Left lobe of liver (tissue), 2 donors: ENCODE measurements at regions not wholly inside any gene's neighbourhood (a gene's known extent, or its start where the extent isn't known, plus 50 kb on each side); places are given as distances from the start of the nearest gene placed in this dataset.
"Not testable (repeated sequence)": the region's sequence is repeated elsewhere in the genome, so short reads cannot be mapped to it uniquely, and the experiment has no call there.

Experiments used
- ATAC-seq: fragments of 200-7000 bp; cut with Tn5 transposase; one replicate; pipeline ENCODE4 v1.9.1; 2020; ENCODE audit warnings: mild to moderate bottlenecking, moderate library complexity
- DNase-seq: peaks from one replicate; pipeline ENCODE4 v3.0.0-alpha.2; 2020; ENCODE audit warnings: low spot score
- donor health status: DM: no; HTN: no; CAD: no; lungs with moderate emphysema.
- donor health status: DM: no; HTN: yes; CAD: no.

- no peak for ATAC-seq
- no peak for DNase-seq
Measured at GRCh38 chrX:63581906-63582305, 203.1 kb downstream of the ARHGEF9 start.

- DNase-seq (no peak), ATAC-seq (no peak)
Measured at GRCh38 chrX:63581398-63581797, 203.6 kb downstream of the ARHGEF9 start.

- ATAC-seq (no peak), DNase-seq (no peak)
Measured at GRCh38 chrX:63576533-63576932, 208.5 kb downstream of the ARHGEF9 start.

- ATAC-seq, DNase-seq: not testable (repeated sequence)
Measured at GRCh38 chrX:63575700-63576099, 209.3 kb downstream of the ARHGEF9 start.

GRCh38 chrX:63566856-63567255 lies 215.7 kb upstream of the SPIN4 start:
- no peak for ATAC-seq
- DNase-seq, result no peak

- DNase-seq (no peak), ATAC-seq (peak; percentile 54)
Measured at GRCh38 chrX:63561425-63561824, 210.3 kb upstream of the SPIN4 start.

GRCh38 chrX:63560601-63561218 lies 209.6 kb upstream of the SPIN4 start:
- ATAC-seq (peak; percentile 98), DNase-seq (peak; percentile 71)

GRCh38 chrX:63551856-63552255 lies 200.7 kb upstream of the SPIN4 start:
- no peak for DNase-seq
- ATAC-seq, result no peak

- ATAC-seq (no peak), DNase-seq (no peak)
Measured at GRCh38 chrX:63530654-63531053, 179.5 kb upstream of the SPIN4 start.

GRCh38 chrX:63529961-63530360 lies 178.8 kb upstream of the SPIN4 start:
- ATAC-seq (no peak), DNase-seq (no peak)

- DNase-seq (no peak), ATAC-seq (no peak)
Measured at GRCh38 chrX:63526863-63527262, 175.7 kb upstream of the SPIN4 start.

- DNase-seq (no peak), ATAC-seq (no peak)
Measured at GRCh38 chrX:63525491-63525890, 174.4 kb upstream of the SPIN4 start.

- ATAC-seq, DNase-seq: not testable (repeated sequence)
Measured at GRCh38 chrX:63519368-63519767, 168.2 kb upstream of the SPIN4 start.

- DNase-seq (no peak), ATAC-seq (peak; percentile 43)
Measured at GRCh38 chrX:63514569-63515080, 163.5 kb upstream of the SPIN4 start.

- ATAC-seq (peak; percentile 59), DNase-seq (no peak)
Measured at GRCh38 chrX:63513825-63514568, 162.9 kb upstream of the SPIN4 start.

GRCh38 chrX:63511361-63511760 lies 160.2 kb upstream of the SPIN4 start:
- DNase-seq (no peak), ATAC-seq (no peak)

- no peak for ATAC-seq
- no peak for DNase-seq
Measured at GRCh38 chrX:63508668-63509067, 157.5 kb upstream of the SPIN4 start.

- ATAC-seq (peak; percentile 51), DNase-seq (no peak)
Measured at GRCh38 chrX:63506320-63506719, 155.2 kb upstream of the SPIN4 start.

- ATAC-seq (no peak), DNase-seq (no peak)
Measured at GRCh38 chrX:63503541-63503940, 152.4 kb upstream of the SPIN4 start.

- no peak for DNase-seq
- peak; percentile 38 for ATAC-seq
Measured at GRCh38 chrX:63488546-63489373, 137.6 kb upstream of the SPIN4 start.

GRCh38 chrX:63475200-63475599 lies 124.1 kb upstream of the SPIN4 start:
- DNase-seq, result no peak
- no peak for ATAC-seq

GRCh38 chrX:63471004-63471403 lies 119.9 kb upstream of the SPIN4 start:
- ATAC-seq (no peak), DNase-seq (no peak)
